ENCODE measurements at regions not wholly inside any gene's neighbourhood (a gene's known extent, or its start where the extent isn't known, plus 50 kb on each side); places are given as distances from the start of the nearest gene placed in this dataset.

- no peak for TF ChIP-seq POLR2A (IDR thresholded peaks at IDR 0.05)
- TF ChIP-seq CTCF (IDR thresholded peaks at IDR 0.05): no peak
These were observed 334.9 kb downstream of the C16orf95 start for GRCh38 chr16:86982347-86982596.

Data from heart left ventricle (tissue), 13 donors.